Stimulated activated CD8-positive, alpha-beta memory T cell treated with anti-CD3 and anti-CD28 coated beads, Interleukin-7, amount 100 ng/mL, for 24 hours (primary cell): ENCODE measurements at regions not wholly inside any gene's neighbourhood (a gene's known extent, or its start where the extent isn't known, plus 50 kb on each side); places are given as distances from the start of the nearest gene placed in this dataset.

Experiments
- DNase-seq: peaks from one replicate; pipeline ENCODE4 v3.0.0-alpha.2; 2020; ENCODE audit warnings: low read depth

DNA sequence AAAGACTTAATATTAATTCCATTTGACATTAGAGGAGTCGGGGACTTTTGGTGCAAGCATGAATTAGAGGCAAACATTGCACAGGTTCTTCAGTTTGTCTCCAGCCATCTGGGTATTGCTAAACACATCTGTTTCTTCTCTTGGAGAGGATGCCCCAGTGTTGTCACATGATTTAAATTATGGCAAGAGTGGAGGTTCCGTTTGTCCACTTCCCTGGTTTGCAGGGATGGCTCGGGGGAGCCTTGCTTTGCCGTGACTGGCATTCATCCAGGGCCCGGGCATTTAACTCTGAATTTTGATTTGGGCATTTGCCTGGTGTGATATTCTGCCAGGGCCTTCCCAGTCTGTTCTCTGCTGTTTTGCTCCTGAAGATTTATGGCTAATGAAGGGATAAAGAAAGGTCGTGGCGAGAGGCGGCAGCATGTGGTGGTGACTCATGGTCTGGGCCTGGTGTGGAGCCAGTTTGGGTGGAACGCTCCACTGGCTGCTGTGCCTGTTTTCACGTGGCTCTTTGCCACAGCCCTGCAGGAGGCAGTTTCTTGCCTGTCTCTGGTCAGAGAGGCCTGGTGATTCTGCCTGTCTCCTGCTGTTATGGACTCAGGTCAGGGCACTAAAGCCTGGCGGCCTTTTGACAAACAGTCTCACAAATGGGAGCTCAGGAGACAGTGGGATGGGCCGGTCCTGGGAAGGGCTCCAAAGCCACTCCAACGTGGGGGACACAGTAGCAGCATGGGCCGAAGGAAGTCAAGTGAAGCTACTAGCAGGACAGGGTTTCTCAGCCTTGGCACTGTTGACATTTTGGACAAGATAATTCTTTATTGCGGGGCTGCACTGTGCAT is 99.4 kb upstream of the PGRMC2 start:
- no peak for DNase-seq

DNA sequence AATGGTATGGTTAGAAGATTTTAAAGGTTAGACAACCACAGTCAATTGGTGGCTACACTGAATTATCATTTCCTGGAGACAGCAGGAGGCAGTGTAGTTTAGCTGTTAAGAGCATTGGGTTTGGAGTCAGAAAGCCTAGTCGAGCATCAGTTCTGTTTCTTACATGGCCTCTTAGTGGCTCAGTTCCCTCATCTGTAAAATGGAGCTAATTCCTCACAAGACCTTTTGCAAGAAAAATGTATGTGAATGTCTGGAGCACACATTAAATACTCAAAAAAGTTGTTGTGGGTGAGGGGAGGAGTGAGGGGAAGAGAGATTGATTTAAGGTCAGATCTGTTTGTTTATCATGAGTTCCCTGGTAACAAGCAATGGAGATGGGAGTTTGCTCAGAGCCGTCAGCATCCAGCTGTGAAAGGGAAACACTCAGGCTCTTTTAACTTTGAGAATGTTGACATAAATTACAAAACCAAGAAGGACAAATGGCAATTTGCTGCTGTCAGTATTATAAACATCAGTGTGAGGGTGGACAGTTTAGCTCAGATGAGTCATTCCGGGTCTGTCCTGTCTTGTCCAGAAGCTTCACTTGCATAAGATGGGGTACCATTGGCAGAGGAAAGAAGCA is 98.2 kb upstream of the PGRMC2 start:
- DNase-seq: no peak

DNA sequence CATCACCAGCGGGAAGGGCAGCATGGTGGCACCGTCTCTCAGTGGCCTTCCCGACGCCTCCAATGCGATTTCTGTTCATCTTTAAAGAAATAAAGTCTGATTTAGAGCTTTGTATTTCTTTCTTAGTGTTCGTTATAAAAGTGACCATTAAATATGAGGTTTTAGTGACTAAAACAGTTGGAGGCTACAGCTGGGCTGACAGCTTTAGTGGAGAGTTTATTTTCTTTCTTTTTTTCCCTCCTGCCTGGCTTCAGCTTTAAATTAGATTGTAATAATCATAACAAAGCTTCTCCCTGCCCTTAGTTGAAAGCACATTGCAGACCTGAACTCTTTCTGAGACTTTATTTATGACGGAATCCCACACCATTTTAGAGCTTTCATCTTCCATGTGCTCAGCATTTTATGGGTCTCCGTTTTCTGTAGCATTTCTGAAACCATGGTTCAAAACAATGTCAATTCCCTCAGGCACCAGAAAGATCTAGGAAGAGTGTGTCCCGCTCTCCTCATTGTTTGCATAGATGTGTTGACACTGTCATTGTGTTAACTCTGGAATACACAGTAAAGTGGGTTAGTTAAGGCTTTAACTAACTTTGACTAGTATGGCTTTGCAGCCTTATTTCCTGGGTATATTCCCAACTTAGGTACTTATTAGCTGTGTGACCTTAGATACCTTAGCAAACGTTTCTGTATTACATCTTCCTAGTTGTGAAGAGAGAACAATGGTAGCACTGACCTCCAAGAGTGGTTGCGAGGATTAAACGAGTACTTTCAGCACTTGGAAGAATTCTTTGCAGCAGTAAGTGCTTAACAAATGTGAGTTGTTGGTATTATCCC is 97.4 kb upstream of the PGRMC2 start:
- no peak for DNase-seq

DNA sequence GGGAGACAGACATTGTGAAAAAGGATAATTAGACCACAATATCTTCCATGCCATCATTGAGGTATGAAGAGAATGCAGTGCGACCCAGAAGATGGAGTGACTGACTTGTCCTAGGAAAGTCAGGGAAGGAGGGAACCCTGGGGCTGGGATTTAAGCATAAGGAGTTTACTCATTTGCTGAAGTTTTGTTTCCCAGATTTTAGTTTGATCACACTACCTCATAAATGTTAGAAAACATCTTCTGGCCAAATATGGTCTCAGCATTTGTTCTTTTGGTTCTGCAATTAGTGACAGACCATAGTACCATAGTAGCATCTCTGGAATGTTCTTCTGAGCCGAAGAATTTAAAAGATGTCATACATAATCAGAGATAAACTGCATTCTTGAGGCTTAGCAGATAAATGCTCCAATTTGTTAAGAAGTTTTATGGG is 96.5 kb upstream of the PGRMC2 start:
- DNase-seq: no peak

DNA sequence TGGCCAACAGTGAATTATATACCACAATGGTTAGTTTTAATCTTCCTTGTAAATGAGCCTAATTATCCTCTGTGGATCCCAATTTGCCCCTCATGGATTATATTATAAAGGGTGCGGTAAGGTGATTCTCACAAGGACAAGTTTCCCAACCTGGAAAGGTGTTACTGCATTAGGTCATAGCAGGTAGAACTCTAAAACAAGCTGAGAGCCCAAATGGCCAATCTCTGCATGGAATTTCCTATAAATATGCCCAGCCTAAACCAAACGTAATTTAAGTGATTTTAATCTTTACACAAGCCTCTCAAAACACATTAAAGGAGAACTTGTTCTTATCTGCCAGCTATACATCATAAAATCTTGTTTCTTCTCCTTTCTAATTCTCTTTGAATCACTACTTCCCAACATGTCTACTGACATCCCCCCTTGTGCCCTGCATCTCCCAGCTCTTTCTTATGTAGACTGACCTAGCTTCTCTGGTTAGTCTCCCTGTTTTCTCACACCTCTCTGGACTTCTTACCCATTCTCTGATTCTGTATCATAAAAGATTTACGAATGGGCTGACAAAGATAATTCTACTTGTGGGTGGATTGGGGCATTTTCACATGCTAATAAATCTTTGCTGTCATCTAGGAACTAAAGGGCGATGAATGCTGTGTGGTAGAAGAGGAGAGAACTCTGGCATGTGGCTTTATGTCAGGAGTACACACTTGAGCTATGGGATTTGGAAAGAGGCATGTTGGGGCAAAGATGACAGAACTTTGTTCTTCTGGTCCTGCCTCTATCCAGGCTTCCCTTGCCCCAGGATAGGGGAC is 94.3 kb upstream of the PGRMC2 start:
- no peak for DNase-seq

DNA sequence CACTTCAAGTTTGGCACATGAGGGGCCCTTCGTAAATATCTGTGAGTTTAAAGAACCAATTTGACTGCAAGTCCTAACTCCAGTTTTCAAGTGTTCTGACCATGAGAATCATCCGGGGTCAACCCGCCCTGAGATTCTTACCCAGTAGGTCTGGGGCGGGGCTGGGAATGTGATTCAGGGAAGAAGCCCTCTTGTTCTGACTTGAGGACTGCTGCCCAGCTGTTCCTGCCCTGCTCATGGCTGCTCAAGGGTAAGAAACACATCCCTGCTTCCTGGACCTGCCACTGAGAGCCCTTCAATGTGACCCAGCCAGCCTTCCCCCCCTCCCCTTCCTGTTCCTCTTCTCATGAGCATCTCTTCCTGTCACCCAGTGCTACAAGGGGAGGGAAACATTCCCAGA is 92.7 kb upstream of the PGRMC2 start:
- DNase-seq: no peak

DNA sequence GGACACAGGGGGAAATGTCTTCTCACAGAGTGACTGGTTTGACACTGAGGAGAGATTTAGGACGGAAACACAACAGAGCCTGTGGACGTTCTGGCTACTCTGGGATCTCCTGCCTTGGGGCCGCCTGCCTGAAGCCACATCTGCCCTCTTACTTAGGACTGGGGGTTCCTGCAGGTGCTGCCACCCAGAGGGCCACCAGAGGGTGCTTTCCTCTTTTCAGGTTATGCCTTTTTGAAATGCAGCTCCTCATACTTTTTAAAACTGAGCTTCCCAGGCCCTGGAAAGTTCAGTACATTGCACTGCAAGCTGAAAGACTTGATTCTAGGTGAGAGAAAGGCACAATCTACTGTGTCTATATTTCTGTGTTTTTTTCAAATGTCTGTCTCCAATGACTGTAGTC is 92.2 kb upstream of the PGRMC2 start:
- no peak for DNase-seq

DNA sequence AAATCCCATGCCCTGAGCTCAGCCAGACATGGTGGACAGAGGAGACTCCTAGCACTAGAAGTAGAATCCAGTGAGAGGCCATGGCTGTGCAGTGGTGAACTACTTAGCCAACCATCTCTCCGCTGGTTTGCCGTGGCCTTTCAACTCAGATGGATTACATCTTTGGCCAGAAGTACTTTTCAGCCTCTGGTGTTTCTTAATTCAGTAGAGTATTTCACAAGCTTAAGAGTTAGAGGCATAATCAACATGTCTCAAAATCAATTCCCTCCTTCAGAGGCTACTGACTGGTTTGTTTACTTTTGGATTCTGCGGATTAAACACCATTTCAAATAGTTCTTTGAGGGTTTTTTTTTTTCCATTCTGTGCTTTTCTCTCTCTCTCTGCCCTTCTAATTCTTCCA is 91.1 kb upstream of the PGRMC2 start:
- no peak for DNase-seq

DNA sequence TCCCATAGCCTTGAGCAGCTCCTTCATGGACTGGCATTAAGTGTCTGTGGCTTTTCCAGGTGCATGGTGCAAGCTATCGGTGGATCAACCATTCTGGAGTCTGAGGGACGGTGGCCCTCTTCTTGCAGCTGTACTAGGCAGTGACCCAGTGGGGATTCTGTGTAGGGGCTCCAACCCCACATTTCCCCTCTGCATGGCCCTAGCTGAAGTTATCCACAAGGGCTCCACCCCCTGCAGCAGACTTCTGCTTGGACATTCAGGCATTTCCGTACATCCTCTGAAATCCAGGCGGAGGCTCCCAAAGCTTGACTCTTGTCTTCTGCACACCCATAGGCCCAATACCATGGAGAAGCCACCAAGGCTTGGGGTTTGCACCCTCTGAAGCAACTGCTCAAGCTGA is 89.3 kb upstream of the PGRMC2 start:
- no peak for DNase-seq

DNA sequence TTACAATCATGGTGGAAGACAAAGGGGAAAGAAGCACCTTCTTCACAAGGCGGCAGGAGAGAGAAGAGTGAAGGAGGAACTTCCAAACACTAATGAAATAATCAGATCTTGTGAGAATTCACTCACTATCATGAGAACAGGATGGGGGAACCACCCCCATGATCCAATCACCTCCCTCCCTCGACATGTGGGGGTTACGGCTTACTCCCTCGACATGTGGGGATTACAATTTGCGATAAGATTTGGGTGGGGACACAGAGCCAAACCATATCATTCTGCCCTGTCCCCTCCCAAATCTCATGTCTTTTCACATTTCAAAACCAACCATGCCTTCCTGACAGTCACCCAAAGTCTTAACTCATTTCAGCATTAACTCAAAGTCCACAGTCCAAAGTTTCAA is 88.7 kb upstream of the PGRMC2 start:
- no peak for DNase-seq

DNA sequence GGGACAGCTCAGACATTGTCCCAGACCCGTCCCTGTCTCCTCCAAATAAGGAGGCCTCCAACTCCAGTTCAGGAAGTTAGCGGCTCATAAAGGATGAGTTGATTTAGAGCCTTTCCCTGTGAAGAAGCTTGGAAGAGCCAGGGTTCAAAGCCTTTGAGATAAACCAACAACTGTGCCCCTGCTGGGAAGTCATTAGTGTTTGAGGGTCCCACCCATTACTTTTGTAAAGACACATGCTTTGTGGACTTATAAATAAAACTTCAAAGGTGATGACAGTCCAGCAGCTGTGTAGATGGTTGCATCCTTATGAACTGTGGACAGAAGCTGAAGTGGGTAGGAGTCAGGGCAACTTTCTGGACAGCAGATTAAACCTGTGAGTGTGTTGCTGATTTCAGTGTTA is 86.0 kb upstream of the PGRMC2 start:
- no peak for DNase-seq

DNA sequence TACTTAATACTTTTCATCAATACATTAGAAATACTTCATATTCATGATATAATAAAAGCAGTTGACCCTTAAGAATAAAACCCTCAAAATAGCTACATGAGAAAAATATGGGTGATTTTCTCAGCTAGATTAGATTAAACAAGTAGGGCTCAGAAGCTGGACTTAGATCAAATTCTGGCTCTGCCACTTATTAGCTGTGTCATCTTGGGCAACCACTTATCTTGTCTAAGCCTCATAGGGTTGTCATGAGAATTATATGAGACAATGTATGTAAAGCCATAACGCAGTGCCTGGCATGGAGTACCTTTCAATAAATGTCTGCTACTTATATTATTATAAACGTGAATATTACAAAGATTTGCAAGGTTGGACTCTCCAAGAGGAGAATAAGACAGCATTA is 84.3 kb upstream of the PGRMC2 start:
- DNase-seq: no peak

DNA sequence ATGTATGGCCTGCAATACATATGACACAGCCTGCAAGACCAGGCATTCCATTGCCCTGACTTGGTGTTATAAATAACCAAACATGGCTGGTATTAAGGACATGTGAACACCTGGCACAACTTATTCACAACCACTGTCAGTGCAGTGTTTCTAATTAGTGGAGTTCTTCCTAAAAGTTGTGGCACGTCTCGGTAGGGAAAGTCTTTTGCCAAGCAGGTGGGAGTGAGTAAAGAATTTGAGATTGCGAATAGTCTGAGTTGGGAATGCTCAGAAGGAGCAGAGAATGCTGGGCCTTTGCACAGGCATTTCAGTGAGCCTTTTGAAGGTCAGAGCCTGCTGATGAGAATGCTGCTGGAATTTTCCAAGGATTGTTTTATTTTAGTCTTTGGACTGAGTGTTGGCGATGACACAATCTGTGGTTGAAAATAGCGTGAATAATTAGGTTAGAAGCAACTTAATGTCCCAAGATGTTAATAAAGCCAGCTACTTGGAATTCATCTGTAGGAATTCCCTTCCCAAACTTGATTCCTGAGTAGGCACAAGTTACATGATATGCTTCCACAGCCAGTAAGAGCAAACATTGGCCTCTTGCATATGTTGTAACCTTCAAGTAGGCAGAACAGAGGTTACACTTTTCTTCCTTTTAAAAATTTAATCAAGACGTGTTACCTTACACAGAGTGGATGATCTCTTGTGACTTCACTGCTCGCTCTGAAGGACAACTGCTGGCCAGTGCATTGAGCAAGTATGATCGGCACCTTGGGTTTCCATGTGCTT is 83.6 kb upstream of the PGRMC2 start:
- DNase-seq: no peak

DNA sequence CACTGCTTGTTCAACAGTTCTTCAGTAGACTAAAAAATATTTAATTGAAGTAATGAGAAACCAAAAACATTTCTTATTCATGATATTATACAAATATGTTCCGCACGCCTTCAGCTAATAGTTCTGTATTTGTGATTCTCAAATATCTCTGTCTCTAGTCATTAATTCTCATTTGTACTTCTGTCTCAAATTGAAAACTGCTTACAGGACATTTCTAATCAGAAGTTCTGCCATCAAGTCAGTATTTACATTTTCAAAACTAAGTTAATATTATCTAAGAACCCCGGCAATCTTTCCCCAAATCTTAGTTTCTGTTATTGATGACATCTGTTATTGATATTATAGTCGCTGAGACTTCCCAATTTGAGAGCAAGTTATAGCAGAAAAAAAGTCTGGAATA is 78.6 kb upstream of the PGRMC2 start:
- DNase-seq: no peak

DNA sequence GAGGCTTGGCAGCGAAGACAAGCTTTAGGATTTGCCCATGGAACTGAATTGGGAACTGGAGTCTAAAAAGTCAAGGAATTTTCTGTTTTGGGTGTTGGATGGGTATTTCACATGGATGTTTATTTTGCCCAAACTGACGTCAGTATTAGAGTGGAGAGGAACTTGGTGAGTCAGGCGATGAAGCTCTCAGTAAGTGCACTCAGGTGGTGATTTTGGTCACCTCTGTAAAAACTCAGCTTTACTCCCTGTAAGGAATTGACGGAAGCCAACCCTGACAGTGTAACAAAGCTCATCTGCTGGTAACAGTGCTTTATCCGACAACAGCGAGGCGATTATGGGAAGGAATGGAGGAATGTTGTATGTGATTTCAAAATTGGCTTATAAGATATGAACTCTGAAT is 77.0 kb upstream of the PGRMC2 start:
- no peak for DNase-seq

DNA sequence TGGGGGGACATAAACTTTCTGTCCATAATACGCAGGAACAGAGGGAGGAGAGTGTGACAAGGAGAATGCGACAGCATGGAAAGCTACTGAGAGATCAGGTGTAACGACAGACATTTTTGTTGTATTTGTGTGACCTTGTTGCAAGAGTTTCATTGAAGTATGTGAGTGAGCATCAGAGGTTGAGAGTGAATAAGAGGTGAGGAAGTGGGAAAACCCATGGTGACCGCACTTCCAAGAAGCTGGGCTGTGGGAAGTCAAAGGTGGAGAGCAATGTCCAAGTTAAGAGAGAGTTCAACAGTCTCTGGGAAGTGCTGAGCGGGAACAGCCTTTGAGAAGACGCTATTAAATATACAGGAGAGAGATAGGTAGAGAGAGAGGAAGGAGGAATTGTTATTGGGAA is 76.4 kb upstream of the PGRMC2 start:
- DNase-seq: no peak

DNA sequence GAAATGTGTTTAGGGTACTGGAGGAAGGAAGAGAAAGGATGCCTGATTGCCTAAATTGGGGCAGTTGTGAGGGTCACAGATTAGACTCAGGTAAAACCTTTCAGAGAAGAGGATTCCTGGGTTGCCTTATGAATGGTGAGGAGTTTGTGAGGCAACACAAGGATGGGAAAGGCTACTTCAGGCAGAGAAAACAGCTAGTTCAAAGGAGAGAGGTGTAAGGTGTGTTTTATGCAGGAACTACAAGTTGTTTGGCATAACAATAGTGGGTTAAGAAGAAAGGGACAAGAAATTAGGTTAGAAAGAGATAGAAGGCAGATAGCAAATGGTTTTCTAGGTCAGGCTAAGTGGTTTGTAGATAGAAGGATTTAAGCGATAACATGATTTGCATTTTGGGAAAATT is 75.1 kb upstream of the PGRMC2 start:
- no peak for DNase-seq

DNA sequence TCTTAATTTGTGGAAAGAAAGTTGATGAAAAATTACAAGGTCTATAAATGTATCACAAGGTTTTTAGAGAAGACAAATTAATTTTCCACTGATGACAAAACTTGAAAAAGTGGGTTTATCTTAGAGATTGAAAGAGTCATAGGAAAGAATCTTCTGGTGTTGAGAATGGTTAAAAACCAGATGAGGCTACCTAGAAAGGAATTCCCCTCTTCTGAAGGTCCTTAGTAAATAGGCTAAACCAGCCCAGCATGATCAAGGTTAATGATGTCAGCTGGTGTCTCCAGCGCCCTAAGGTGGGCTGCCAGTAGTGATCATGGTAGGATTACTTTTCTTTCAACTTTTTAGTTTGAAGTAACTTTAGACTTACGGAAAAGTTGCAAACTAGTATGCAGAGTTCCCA is 71.8 kb upstream of the PGRMC2 start:
- DNase-seq: no peak

DNA sequence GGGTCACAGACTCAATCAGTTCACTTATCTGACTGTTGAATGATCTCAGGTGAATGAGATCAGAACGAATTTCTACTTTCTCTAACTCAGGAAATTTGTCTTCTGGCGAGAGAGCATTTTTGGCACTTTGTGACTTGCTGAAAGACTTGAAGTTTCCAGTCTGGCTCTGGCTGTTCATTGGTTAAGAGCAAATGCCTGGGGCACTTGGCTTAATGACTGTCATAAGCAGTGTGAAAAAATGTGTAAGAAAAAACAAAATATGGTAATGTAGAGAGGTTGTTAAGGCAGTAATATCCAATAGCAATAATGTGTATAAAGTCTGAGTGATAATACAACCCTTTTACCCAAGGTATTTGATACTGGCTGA is 71.3 kb upstream of the PGRMC2 start:
- no peak for DNase-seq

DNA sequence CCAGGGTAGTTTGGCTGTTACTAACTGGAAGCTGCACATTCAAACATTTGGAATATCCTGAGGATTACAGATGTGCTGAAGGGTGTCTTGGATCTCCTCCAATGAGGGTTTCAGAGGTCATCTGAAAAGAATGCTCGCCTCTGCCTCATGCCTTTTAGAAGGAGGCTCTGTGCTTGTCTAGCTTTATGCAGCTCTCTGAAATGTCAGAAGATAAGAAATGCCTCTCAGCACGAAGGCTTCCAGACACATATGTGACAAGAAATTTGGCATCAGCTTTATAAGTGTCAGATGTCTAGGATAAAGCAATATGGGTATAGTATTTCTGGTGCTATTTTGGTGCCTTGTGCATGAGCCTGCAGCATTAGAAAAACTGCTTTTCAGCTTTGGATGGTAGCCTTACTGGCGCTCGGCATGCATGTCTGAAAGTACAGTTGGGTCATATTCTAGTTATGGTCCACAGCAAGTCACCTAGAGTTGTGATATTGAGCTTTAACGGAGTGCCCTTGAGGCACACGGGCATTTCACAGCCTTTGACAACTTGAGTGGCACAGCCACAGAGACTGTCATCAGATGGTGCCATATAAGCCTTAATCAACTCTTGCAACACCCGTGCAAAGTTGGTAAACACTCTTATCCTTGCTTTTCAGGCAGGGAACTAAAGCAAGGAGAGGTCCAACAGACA is 70.8 kb upstream of the PGRMC2 start:
- DNase-seq: no peak

DNA sequence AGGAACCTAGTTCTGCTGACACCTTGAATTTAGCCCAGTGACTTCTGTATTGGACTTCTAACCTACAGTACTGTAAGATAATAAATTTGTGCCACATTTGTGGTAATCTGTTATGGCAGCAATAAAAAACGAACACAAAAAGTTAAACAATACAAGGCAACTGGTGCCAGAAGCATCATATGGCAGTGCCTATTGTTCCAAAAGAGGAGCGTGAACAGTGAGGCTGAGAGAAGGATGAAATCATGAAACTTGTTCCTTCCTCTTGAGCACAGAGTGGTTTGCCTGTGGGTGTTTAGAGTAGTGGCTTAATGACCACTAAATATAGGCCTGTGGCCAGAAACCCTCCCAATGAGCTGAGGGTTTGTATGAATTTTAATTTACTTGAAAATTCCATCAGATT is 69.7 kb upstream of the PGRMC2 start:
- DNase-seq: no peak
